Ishikawa (cell line): ENCODE measurements at regions not wholly inside any gene's neighbourhood (a gene's known extent, or its start where the extent isn't known, plus 50 kb on each side); places are given as distances from the start of the nearest gene placed in this dataset.

Source experiments
- CREB1 ChIP-seq: IDR thresholded peaks from 2 replicates; pipeline ENCODE4 v1.6.1; 2012; ENCODE audit warnings: low read depth
- EP300 ChIP-seq: IDR thresholded peaks from 2 replicates; pipeline ENCODE4 v1.6.1; 2012; ENCODE audit warnings: borderline replicate concordance
- REST ChIP-seq: IDR thresholded peaks from 2 replicates; pipeline ENCODE4 v1.6.1; 2012; ENCODE audit warnings: low read depth, mild to moderate bottlenecking
- TAF1 ChIP-seq: IDR thresholded peaks from 2 replicates; pipeline ENCODE4 v1.6.1; 2012; ENCODE audit warnings: low read depth, mild to moderate bottlenecking

- TF ChIP-seq TAF1 (no peak), EP300 (no peak), REST (no peak), CREB1 (no peak)
Measured at GRCh38 chrX:101740642-101741041, 81.0 kb upstream of the ARMCX2 start.
